GM21390 (cell line): ENCODE measurements at regions not wholly inside any gene's neighbourhood (a gene's known extent, or its start where the extent isn't known, plus 50 kb on each side); places are given as distances from the start of the nearest gene placed in this dataset.

Source experiments
- ATAC-seq: cut with Tn5 transposase; IDR thresholded peaks from one replicate; pipeline ENCODE4 v1.9.1; 2021; ENCODE audit not compliant: unreplicated experiment

DNA sequence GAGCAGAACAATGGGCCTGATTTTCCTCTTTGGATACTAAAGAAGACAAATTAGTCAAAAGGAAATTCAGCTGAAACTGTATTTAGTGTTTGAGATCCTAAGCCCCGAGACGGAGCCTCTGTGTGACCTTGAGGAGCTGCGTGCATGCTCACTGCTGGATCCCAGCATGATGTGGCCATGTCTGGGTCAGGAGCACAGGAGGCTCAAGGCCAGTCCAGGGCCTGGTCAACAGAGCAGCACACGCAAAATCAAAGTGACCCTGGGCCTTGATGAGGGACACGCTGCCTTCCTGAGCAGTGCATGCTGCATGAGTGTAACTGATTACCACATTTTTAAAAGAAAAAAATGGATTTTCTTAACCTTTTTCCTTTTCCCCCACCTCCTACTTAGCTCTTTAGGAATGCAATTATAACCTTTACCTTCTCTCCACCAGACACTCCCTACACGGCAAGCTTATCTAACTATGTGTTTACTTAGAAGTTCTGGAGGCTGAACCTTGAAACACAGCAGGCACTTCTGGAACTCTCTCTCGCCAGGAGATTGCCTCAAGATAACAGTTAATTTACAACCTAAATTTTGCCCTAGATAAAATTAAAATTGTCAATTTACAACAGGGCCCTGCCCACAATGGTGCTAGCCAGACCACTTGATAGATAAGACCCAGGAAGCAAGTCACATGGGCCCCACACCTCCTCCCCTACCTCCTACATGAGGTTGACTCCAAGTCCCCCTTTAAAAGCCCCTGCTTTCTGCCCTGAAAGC lies 144.6 kb downstream of the LRIG2 start:
- no peak for ATAC-seq

GRCh38 chr1:113219377-113219776 lies 146.4 kb downstream of the LRIG2 start:
- no peak for ATAC-seq

- no peak for ATAC-seq
These were observed 146.8 kb downstream of the LRIG2 start for GRCh38 chr1:113219828-113220227.

GRCh38 chr1:113223040-113223439 lies 150.0 kb downstream of the LRIG2 start:
- ATAC-seq = no peak

DNA sequence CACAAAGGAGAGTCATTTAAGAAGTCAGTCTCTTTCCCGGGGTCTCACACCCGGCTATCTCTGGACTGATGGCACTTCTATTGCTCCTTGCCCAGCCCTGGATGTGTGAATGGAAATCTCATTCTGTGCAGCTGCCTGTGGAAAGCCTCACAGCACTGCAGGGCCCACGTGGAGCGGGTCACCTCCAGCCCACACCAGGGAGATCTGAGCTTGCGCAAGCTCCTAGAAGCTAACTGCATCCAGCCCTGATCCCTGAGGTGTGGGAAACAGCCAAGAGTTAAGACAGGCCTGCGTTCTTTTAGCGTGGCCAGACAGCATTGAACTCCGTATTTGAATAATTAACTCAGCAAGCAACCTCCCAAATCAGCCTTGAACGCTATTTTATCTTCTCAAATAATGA lies 150.5 kb downstream of the LRIG2 start:
- ATAC-seq = no peak

DNA sequence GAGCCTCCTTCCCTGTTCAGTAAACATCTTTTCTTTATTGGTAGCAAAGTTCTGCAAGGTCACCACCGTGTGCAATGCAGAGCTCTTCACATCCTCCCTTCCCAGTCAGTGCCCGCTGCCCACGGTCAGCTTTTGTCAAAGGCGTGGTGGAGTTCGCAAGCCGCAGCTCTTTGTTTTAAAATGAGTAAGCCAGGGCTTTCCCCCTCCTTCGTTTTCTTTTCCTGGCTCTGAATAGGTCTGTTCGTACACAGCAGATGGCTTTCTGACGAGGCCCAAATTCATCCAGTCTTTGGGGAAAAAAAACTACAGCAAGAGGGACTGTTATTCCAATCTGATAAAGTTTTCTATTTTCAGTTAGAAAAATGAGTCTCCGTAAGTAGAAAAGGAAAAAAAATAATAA lies 153.2 kb downstream of the LRIG2 start:
- peak; percentile 46 for ATAC-seq

DNA sequence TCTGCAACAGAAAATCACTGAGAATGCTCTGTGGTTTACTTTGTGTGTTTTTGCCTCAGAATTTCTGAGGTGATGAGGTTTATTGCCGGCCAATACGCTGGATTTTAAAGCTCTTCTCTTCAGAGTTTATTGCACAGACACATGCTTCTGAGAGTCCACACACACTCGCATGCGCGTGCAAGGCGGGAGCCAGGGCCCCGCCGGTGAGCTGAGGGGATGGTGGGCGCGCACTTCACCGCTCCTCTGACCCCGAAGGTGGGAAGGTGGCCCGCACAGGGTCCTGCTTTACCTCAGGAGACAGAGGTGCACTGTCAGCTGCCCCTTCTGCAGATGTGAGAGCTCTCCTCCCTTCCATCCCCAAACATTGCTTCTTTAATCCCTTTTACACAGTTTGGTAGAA lies 158.4 kb upstream of the MAGI3 start:
- ATAC-seq = no peak

GRCh38 chr1:113233441-113233840 lies 156.9 kb upstream of the MAGI3 start:
- no peak for ATAC-seq

DNA sequence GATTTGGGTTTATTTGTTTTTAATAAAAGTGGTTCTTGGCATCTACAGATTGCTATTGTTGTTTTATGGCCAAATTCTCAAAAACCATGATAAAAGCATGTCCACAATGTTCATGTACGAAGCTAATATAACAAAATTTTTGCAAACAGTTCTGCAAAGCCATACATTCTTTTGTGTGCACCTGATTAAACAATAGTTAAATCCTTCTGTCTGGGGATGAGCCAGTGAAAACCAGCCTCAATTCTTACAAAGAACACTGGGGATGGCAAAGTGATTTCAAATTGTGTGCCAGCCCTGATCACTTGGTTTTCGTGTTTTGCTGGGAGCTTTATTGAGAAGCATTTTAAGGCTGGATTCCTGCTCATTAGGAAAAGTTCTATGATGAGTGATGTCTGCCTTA lies 149.1 kb upstream of the MAGI3 start:
- ATAC-seq = no peak

GRCh38 chr1:113242481-113242880 lies 147.8 kb upstream of the MAGI3 start:
- ATAC-seq = no peak

GRCh38 chr1:113243529-113243928 lies 146.8 kb upstream of the MAGI3 start:
- ATAC-seq = no peak

DNA sequence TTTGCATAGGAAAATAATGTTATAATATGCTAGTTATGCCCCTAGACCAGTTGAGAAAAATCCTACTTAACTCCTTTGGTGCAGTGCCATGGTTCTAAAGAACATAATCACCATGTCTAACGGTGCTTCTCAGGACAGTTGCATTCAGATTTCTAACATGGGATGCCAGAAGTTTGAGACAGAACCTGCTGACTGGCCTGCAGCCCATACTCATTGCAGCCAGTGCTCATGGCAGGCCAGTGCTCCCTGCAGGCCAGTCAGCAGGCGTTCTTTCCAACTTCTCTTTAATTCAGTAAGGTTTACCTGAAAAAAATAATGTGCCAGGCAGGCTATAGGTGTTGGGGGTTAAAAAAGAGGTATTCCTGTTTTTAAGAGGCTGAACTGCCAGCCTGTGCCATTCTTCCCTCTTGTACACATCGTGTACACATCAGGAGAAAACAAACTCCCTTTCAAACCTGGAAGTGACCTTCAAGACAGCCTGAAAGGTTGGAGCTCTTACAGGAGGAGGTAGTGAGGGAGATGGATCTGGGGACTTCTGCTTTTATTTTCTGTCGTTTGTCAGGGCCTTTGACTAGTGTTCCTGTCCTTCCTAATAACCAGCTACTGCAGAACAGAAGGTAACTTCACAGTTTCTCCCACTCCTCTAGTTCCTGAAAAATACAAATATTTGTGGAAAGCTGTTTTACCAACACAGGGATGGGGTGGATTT lies 146.0 kb upstream of the MAGI3 start:
- ATAC-seq = no peak

- no peak for ATAC-seq
These were observed 145.1 kb upstream of the MAGI3 start for GRCh38 chr1:113245252-113245651.

DNA sequence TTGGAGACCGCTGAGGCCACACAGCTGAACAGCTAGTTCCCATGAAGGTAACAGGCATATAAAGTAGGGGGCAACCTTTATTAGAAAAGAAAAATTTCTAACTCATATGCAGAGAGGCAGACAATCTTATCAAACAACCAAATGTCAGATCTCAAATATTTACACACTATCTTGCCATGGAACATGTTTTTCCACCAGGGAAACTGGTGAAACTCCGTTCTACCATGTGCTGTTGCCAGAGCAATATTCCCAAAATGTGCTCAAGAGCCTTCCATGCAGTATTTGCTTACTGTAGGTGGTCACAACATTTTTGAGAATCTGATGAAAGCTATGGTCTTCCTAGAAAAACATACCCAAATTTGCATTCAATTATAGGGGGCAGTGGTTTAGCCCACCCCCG lies 143.4 kb upstream of the MAGI3 start:
- ATAC-seq = no peak

DNA sequence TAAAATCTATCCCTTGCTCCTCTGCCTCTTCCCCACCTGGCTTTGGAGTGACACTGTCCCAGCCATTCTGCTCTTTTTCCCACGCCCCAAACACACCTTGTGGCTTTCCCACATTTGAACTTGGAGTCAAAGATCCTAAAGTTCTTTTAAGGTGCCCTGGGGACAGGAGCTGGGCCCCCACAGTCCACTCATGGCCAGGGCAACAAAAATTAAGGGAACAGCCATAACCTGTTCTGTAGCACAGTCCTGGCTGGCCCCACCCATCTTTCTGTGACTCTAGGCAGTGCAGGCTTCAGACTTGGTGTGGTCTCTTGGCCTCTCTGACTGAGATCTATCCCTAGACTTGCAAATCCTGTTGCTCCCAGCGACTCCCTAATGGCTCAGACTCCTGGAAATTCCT lies 143.0 kb upstream of the MAGI3 start:
- no peak for ATAC-seq

GRCh38 chr1:113247782-113248181 lies 142.5 kb upstream of the MAGI3 start:
- ATAC-seq = no peak

DNA sequence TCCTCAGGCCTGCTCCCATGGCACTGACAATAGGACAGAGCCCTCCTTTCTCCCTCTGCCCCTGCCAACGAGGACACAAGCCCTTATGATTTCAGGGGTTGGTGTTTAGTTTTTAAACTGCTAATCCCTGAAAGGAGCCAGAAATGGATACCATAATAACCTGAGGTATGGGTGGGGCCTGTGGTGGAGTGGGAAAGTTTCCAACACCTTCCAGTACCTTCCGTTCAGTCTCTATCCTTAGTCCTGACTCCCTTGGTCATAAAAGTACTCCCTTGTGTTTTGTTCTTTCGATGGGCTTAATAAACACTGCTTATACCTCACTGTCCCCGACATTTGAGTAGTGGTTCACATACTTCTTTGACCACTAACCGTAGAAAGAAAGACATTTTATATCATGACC lies 141.8 kb upstream of the MAGI3 start:
- no peak for ATAC-seq

- no peak for ATAC-seq
These were observed 140.2 kb upstream of the MAGI3 start for GRCh38 chr1:113250161-113250560.

DNA sequence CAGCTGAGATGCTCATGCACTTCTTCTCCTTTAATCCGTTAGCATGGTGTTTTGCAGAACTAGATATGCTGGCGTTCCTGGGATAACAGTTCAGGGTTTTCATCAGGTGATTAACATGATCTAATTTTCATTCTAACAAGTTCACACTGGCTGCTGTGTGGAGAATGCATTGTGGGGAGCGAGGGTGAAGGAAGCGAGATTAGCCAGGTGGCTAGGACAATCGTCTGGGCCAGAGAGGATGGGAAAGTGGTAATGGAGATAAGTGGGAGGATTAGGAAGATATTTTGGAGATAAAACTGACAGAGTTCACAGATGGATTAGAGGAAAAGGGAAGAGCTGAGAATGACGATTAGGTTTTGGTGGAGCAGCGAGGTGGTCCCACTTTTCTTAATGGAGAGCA lies 138.1 kb upstream of the MAGI3 start:
- ATAC-seq = no peak

- ATAC-seq = no peak
These were observed 137.1 kb upstream of the MAGI3 start for GRCh38 chr1:113253187-113253586.

- no peak for ATAC-seq
These were observed 136.7 kb upstream of the MAGI3 start for GRCh38 chr1:113253590-113253989.

DNA sequence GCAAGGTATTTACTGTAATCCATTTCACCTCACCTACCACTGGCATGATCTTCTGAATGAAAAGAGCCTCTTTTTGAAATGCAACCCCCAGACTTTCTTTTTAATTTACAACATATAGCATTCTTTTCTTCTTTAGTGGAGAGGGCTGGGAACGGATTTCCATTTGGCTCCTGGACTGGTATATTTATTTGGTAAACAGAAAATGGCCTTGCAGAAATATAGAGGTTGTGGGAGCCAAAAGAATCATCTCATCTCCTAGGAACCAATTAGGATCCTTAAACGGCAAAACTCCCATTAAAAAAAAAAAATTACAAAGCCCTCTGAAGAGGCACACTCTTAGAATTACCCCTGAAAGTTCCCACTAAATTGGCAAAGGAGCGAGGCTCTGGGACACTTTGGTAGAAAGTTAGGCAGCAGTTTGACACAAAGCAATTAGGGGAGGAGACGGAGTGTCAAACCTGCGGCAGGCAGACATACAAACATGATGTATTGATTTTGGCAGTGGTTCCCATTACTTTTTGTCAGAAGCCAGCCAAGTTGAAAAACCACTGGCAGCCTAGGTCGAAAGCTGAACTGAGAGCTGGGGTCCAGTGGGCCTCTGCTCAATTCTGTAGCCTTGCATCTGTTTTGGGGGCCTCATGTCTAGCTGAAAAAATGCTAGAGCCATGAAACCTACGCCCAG lies 135.1 kb upstream of the MAGI3 start:
- no peak for ATAC-seq
